ENCODE measurements at regions not wholly inside any gene's neighbourhood (a gene's known extent, or its start where the extent isn't known, plus 50 kb on each side); places are given as distances from the start of the nearest gene placed in this dataset.

GRCh38 chr11:62024936-62025486, 57.6 kb upstream of the FTH1 start:
- no peak for TF ChIP-seq POLR2AphosphoS5 (IDR thresholded peaks at IDR 0.05; ENCODE audit: borderline replicate concordance, low read depth, low read length)
- TF ChIP-seq EZH2 (IDR thresholded peaks at IDR 0.05): no peak
- no peak for TF ChIP-seq FOXP2 (optimal IDR thresholded peaks at IDR 0.05; ENCODE audit: control extremely low read depth, extremely low read length, insufficient read depth)
